Esophagus squamous epithelium (tissue), 4 donors: ENCODE measurements at regions not wholly inside any gene's neighbourhood (a gene's known extent, or its start where the extent isn't known, plus 50 kb on each side); places are given as distances from the start of the nearest gene placed in this dataset.

Experiments used
- POLR2A ChIP-seq, 4 donors: fragments of 450-650 bp; IDR thresholded peaks; one replicate each; pipeline ENCODE4 v1.6.1; 2017; ENCODE audit warnings: antibody characterized with exemption in 4 of 4, mild to moderate bottlenecking in 4 of 4, moderate library complexity in 3 of 4
- TF ChIP-seq, protein P1 (sequence below), 6 experiments: fragments of 450-650 bp in 4 of 6; fragments of 200-600 bp in 2 of 6; sonication (generic) in 2 of 6; IDR thresholded peaks; one replicate each; pipeline ENCODE4 v1.5.1; 2016 to 2019; ENCODE audit warnings: antibody characterized with exemption in 6 of 6, mild to moderate bottlenecking in 4 of 6, moderate library complexity in 4 of 6

DNA sequence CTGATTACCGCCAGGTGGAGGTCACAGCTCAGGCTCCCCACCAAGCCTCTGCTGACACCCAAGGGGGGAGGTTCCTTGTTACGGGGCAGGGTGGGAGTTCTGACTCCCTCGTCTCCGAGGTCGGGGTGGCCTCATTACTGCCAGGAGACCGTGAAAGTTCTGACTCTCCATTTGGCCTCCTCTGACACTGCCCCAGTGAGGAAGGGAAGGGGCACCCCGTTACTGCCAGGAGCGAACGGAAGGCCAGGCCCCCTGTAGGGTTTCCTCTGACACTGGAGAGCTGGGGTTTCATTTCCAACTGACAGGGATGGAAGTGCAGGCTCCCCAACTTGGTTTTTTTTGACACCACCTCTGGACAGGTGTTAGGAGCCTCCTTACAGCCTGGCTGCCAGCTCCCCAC, 138.1 kb upstream of the EEPD1 start:
- TF ChIP-seq, protein P1, sequence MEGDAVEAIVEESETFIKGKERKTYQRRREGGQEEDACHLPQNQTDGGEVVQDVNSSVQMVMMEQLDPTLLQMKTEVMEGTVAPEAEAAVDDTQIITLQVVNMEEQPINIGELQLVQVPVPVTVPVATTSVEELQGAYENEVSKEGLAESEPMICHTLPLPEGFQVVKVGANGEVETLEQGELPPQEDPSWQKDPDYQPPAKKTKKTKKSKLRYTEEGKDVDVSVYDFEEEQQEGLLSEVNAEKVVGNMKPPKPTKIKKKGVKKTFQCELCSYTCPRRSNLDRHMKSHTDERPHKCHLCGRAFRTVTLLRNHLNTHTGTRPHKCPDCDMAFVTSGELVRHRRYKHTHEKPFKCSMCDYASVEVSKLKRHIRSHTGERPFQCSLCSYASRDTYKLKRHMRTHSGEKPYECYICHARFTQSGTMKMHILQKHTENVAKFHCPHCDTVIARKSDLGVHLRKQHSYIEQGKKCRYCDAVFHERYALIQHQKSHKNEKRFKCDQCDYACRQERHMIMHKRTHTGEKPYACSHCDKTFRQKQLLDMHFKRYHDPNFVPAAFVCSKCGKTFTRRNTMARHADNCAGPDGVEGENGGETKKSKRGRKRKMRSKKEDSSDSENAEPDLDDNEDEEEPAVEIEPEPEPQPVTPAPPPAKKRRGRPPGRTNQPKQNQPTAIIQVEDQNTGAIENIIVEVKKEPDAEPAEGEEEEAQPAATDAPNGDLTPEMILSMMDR (IDR thresholded peaks at IDR 0.05): no peak
- no peak for TF ChIP-seq POLR2A (IDR thresholded peaks at IDR 0.05)
